Panc1 (cell line): ENCODE measurements at regions not wholly inside any gene's neighbourhood (a gene's known extent, or its start where the extent isn't known, plus 50 kb on each side); places are given as distances from the start of the nearest gene placed in this dataset.

ENCODE experiments used
- CTCF ChIP-seq: fragments of 450-650 bp; IDR thresholded peaks from 2 replicates; pipeline ENCODE4 v1.5.1; 2017; ENCODE audit warnings: mild to moderate bottlenecking
- POLR2AphosphoS5 ChIP-seq: IDR thresholded peaks from 2 replicates; pipeline ENCODE4 v1.6.1; 2012; ENCODE audit warnings: mild to moderate bottlenecking, low read depth, low read length, moderate library complexity
- SIN3A ChIP-seq: IDR thresholded peaks from 2 replicates; pipeline ENCODE4 v1.6.1; 2012; ENCODE audit warnings: low read depth, mild to moderate bottlenecking, low read length, moderate library complexity, borderline replicate concordance; ENCODE audit not compliant: insufficient read depth

- TF ChIP-seq CTCF = no peak
- no peak for TF ChIP-seq SIN3A
- TF ChIP-seq POLR2AphosphoS5 = no peak
Measured at GRCh38 chr5:91271999-91272398, 111.1 kb downstream of the ARRDC3 start.
